BLaER1 treated with 17β-estradiol and CSF1 and Interleukin-3, amounts not matched to agents 10 nM and 100 nM (cell line): ENCODE measurements at regions not wholly inside any gene's neighbourhood (a gene's known extent, or its start where the extent isn't known, plus 50 kb on each side); places are given as distances from the start of the nearest gene placed in this dataset.
A peak's percentile ranks its signal among the peaks of the same experiment; 100 is the strongest.

Experiments
- H3K27ac ChIP-seq, 11 experiments: shearing (Covaris generic); formaldehyde crosslinking; 2 replicates each; pipeline ENCODE4 v1.8.1; 2022
- H3K27me3 ChIP-seq, 11 experiments: shearing (Covaris generic); formaldehyde crosslinking; 2 replicates each; pipeline ENCODE4 v1.8.1; 2022
- H3K36me3 ChIP-seq, 11 experiments: shearing (Covaris generic); formaldehyde crosslinking; 2 replicates each; pipeline ENCODE4 v1.8.1; 2022
- H3K4me1 ChIP-seq, 10 experiments: shearing (Covaris generic); formaldehyde crosslinking; 2 replicates each; pipeline ENCODE4 v1.8.1; 2022
- H3K4me2 ChIP-seq, 11 experiments: shearing (Covaris generic); formaldehyde crosslinking; 2 replicates each; pipeline ENCODE4 v1.8.1; 2022
- H3K4me3 ChIP-seq, 10 experiments: shearing (Covaris generic); formaldehyde crosslinking; 2 replicates each; pipeline ENCODE4 v1.8.1; 2022
- H3K9ac ChIP-seq, 11 experiments: shearing (Covaris generic); formaldehyde crosslinking; 2 replicates each; pipeline ENCODE4 v1.8.1; 2022
- H3K9me3 ChIP-seq, 11 experiments: shearing (Covaris generic); formaldehyde crosslinking; replicated peaks in 1 of 11; 2 replicates each; pipeline ENCODE4 v1.8.1; 2022
- H4K20me1 ChIP-seq, 11 experiments: shearing (Covaris generic); formaldehyde crosslinking; 2 replicates each; pipeline ENCODE4 v1.8.1; 2022
- Cebpa-rat ChIP-seq, 11 experiments: shearing (Covaris generic); IDR thresholded peaks; 2 replicates each; pipeline ENCODE4 v1.8.1; 2022

GRCh38 chr10:133003188-133003587 is 60.8 kb upstream of the CFAP46 start:
- H3K9ac ChIP-seq: no peak overlapping the region
- no peaks in the 10 kb centered on the region for H3K9me3 ChIP-seq
- H3K27ac ChIP-seq: no peak overlapping the region
- peaks cover 1 to 56% (median 43%) of the 10 kb centered on the region in 10 experiments; a peak in 19 of 20 replicates for H3K4me1 ChIP-seq
- peaks cover 0 to 18% (median 0%) of the 10 kb centered on the region in 11 experiments; a peak in 8 of 22 replicates for H3K27me3 ChIP-seq
- H3K4me3 ChIP-seq: no peak overlapping the region
- no peaks in the 10 kb centered on the region for H3K36me3 ChIP-seq
- H3K4me2 ChIP-seq: no peak overlapping the region
- TF ChIP-seq Cebpa-rat (IDR thresholded peaks at IDR 0.05): no peak
- H4K20me1 ChIP-seq: peaks cover 0 to 2% (median 0%) of the 10 kb centered on the region in 11 experiments; a peak in 1 of 22 replicates

- Histone ChIP-seq H3K4me2 (no peak overlapping the region), H3K9me3 (no peaks in the 10 kb centered on the region), H3K27ac (no peak overlapping the region), H4K20me1 (peaks cover 0 to 2% (median 0%) of the 10 kb centered on the region in 11 experiments; a peak in 1 of 22 replicates), H3K4me3 (no peak overlapping the region), H3K4me1 (peaks cover 0 to 58% (median 43%) of the 10 kb centered on the region in 10 experiments; a peak in 18 of 20 replicates), H3K27me3 (peaks cover 0 to 18% (median 0%) of the 10 kb centered on the region in 11 experiments; a peak in 8 of 22 replicates), H3K36me3 (no peaks in the 10 kb centered on the region), H3K9ac (no peak overlapping the region)
- TF ChIP-seq Cebpa-rat (IDR thresholded peaks at IDR 0.05): no peak
These were observed 60.3 kb upstream of the CFAP46 start for GRCh38 chr10:133002685-133003084.

GRCh38 chr10:133001114-133001513 is 58.7 kb upstream of the CFAP46 start:
- no peaks in the 10 kb centered on the region for H3K36me3 ChIP-seq
- H3K27ac ChIP-seq: no peak overlapping the region
- no peak overlapping the region for H3K9ac ChIP-seq
- peaks cover 0 to 16% (median 0%) of the 10 kb centered on the region in 11 experiments; a peak in 8 of 22 replicates for H3K27me3 ChIP-seq
- no peak for TF ChIP-seq Cebpa-rat (IDR thresholded peaks at IDR 0.05)
- H3K4me1 ChIP-seq: peaks cover 0 to 52% (median 38%) of the 10 kb centered on the region in 10 experiments; a peak in 17 of 20 replicates
- peaks cover 0 to 2% (median 0%) of the 10 kb centered on the region in 11 experiments; a peak in 1 of 22 replicates for H4K20me1 ChIP-seq
- peak overlapping the region in 8 of 11 experiments; percentile 32 to 68 (median 62); a peak in 16 of 22 replicates for H3K4me2 ChIP-seq
- no peak overlapping the region for H3K4me3 ChIP-seq
- no peaks in the 10 kb centered on the region for H3K9me3 ChIP-seq

- H3K9me3 ChIP-seq: no peaks in the 10 kb centered on the region
- no peak overlapping the region for H3K9ac ChIP-seq
- peaks cover 0 to 2% (median 0%) of the 10 kb centered on the region in 11 experiments; a peak in 2 of 22 replicates for H4K20me1 ChIP-seq
- peaks cover 0 to 47% (median 34%) of the 10 kb centered on the region in 10 experiments; a peak in 17 of 20 replicates for H3K4me1 ChIP-seq
- peaks cover 0 to 11% (median 0%) of the 10 kb centered on the region in 11 experiments; a peak in 8 of 22 replicates for H3K27me3 ChIP-seq
- TF ChIP-seq Cebpa-rat (IDR thresholded peaks at IDR 0.05): no peak
- H3K4me2 ChIP-seq: peak overlapping the region in 10 of 11 experiments; percentile 3 to 68 (median 56); a peak in 17 of 22 replicates
- H3K27ac ChIP-seq: no peak overlapping the region
- H3K4me3 ChIP-seq: no peak overlapping the region
- no peaks in the 10 kb centered on the region for H3K36me3 ChIP-seq
These were observed 58.3 kb upstream of the CFAP46 start for GRCh38 chr10:133000648-133001047.

- H3K27me3 ChIP-seq: no peaks in the 10 kb centered on the region
- no peak overlapping the region for H3K27ac ChIP-seq
- H3K9me3 ChIP-seq: no peaks in the 10 kb centered on the region
- peak overlapping the region in 2 of 11 experiments; percentile 5 to 14; a peak in 3 of 22 replicates for H3K4me2 ChIP-seq
- no peak for TF ChIP-seq Cebpa-rat (IDR thresholded peaks at IDR 0.05)
- H3K36me3 ChIP-seq: no peaks in the 10 kb centered on the region
- H3K9ac ChIP-seq: no peak overlapping the region
- peaks cover 0 to 2% (median 0%) of the 10 kb centered on the region in 11 experiments; a peak in 3 of 22 replicates for H4K20me1 ChIP-seq
- H3K4me1 ChIP-seq: peaks cover 0 to 33% (median 21%) of the 10 kb centered on the region in 10 experiments; a peak in 17 of 20 replicates
- no peak overlapping the region for H3K4me3 ChIP-seq
These were observed 55.3 kb upstream of the CFAP46 start for GRCh38 chr10:132997517-132998265.

GRCh38 chr10:132996603-132997343 is 54.4 kb upstream of the CFAP46 start:
- H3K4me2 ChIP-seq: peak overlapping the region in 1 of 11 experiments; percentile 14; a peak in 2 of 22 replicates
- TF ChIP-seq Cebpa-rat (IDR thresholded peaks at IDR 0.05): no peak
- H3K9ac ChIP-seq: no peak overlapping the region
- peaks cover 0 to 2% (median 0%) of the 10 kb centered on the region in 11 experiments; a peak in 3 of 22 replicates for H4K20me1 ChIP-seq
- peaks cover 0 to 36% (median 23%) of the 10 kb centered on the region in 10 experiments; a peak in 17 of 20 replicates for H3K4me1 ChIP-seq
- no peaks in the 10 kb centered on the region for H3K27me3 ChIP-seq
- H3K27ac ChIP-seq: no peak overlapping the region
- no peaks in the 10 kb centered on the region for H3K36me3 ChIP-seq
- H3K9me3 ChIP-seq: no peaks in the 10 kb centered on the region
- H3K4me3 ChIP-seq: no peak overlapping the region

GRCh38 chr10:132995909-132996602 is 53.7 kb upstream of the CFAP46 start:
- TF ChIP-seq Cebpa-rat (IDR thresholded peaks at IDR 0.05): no peak
- no peaks in the 10 kb centered on the region for H3K36me3 ChIP-seq
- H3K27me3 ChIP-seq: no peaks in the 10 kb centered on the region
- H3K4me1 ChIP-seq: peaks cover 0 to 39% (median 24%) of the 10 kb centered on the region in 10 experiments; a peak in 17 of 20 replicates
- H3K4me2 ChIP-seq: no peak overlapping the region
- H3K27ac ChIP-seq: no peak overlapping the region
- H3K9me3 ChIP-seq: no peaks in the 10 kb centered on the region
- H3K9ac ChIP-seq: no peak overlapping the region
- no peak overlapping the region for H3K4me3 ChIP-seq
- H4K20me1 ChIP-seq: peaks cover 0 to 2% (median 0%) of the 10 kb centered on the region in 11 experiments; a peak in 3 of 22 replicates

GRCh38 chr10:132994811-132995210 is 52.4 kb upstream of the CFAP46 start:
- H3K4me3 ChIP-seq: no peak overlapping the region
- no peaks in the 10 kb centered on the region for H3K9me3 ChIP-seq
- TF ChIP-seq Cebpa-rat (IDR thresholded peaks at IDR 0.05): no peak
- H3K4me2 ChIP-seq: no peak overlapping the region
- H3K27me3 ChIP-seq: no peaks in the 10 kb centered on the region
- H3K27ac ChIP-seq: no peak overlapping the region
- H3K9ac ChIP-seq: no peak overlapping the region
- no peaks in the 10 kb centered on the region for H3K36me3 ChIP-seq
- peaks cover 0 to 26% (median 11%) of the 10 kb centered on the region in 10 experiments; a peak in 15 of 20 replicates for H3K4me1 ChIP-seq
- peaks cover 0 to 2% (median 0%) of the 10 kb centered on the region in 11 experiments; a peak in 3 of 22 replicates for H4K20me1 ChIP-seq
